KG1 (cell line): ENCODE measurements at regions not wholly inside any gene's neighbourhood (a gene's known extent, or its start where the extent isn't known, plus 50 kb on each side); places are given as distances from the start of the nearest gene placed in this dataset.
A peak's percentile ranks its signal among the peaks of the same experiment; 100 is the strongest.

Experiments
- DNase-seq: peaks from one replicate; lab custom pipeline; 2025; lab: John Stamatoyannopoulos, UW

- no peak for DNase-seq
Measured at GRCh38 chr15:85847031-85847430, 52.3 kb upstream of the KLHL25 start.

GRCh38 chr15:85849946-85850345, 55.2 kb upstream of the KLHL25 start:
- DNase-seq, result no peak

- no peak for DNase-seq
Measured at GRCh38 chr15:85852969-85853368, 58.2 kb upstream of the KLHL25 start.

- DNase-seq, result peak; percentile 34
Measured at GRCh38 chr15:85854345-85855097, 59.8 kb upstream of the KLHL25 start.

- peak; percentile 21 for DNase-seq
Measured at GRCh38 chr15:85858586-85859375, 64.1 kb upstream of the KLHL25 start.

GRCh38 chr15:85859671-85860070, 64.9 kb upstream of the KLHL25 start:
- DNase-seq, result no peak

- no peak for DNase-seq
Measured at GRCh38 chr15:85860394-85861161, 65.9 kb upstream of the KLHL25 start.

GRCh38 chr15:85865070-85865684, 70.5 kb upstream of the KLHL25 start:
- no peak for DNase-seq

- DNase-seq, result no peak
Measured at GRCh38 chr15:85867250-85867649, 72.5 kb upstream of the KLHL25 start.

GRCh38 chr15:85869124-85869523, 74.4 kb upstream of the KLHL25 start:
- DNase-seq, result no peak

- DNase-seq, result no peak
Measured at GRCh38 chr15:85870216-85871014, 75.7 kb upstream of the KLHL25 start.

GRCh38 chr15:85871545-85871944, 76.8 kb upstream of the KLHL25 start:
- no peak for DNase-seq

- DNase-seq, result no peak
Measured at GRCh38 chr15:85872125-85872524, 77.4 kb upstream of the KLHL25 start.

GRCh38 chr15:85874236-85874635, 79.5 kb upstream of the KLHL25 start:
- DNase-seq, result no peak

- no peak for DNase-seq
Measured at GRCh38 chr15:85875756-85876155, 81.0 kb upstream of the KLHL25 start.

GRCh38 chr15:85878828-85879225, 84.1 kb upstream of the KLHL25 start:
- DNase-seq, result no peak

GRCh38 chr15:85879334-85880163, 84.8 kb upstream of the KLHL25 start:
- DNase-seq, result no peak

- DNase-seq, result no peak
Measured at GRCh38 chr15:85880501-85881190, 85.9 kb upstream of the KLHL25 start.

GRCh38 chr15:85886309-85886811, 91.6 kb upstream of the KLHL25 start:
- DNase-seq, result no peak
